Activated CD8-positive, alpha-beta T cell treated with anti-CD3 and anti-CD28 coated beads for 36 hours (primary cell): ENCODE measurements at regions not wholly inside any gene's neighbourhood (a gene's known extent, or its start where the extent isn't known, plus 50 kb on each side); places are given as distances from the start of the nearest gene placed in this dataset.

Source experiments
- ATAC-seq: fragments of 200-7000 bp; cut with Tn5 transposase; one replicate; pipeline ENCODE4 v1.10.0; 2021; ENCODE audit warnings: mild to moderate bottlenecking, moderate library complexity
- CTCF ChIA-PET: fragments of 350-600 bp; sonication (Branson Sonifier 250); formaldehyde crosslinking; loops from one replicate; lab custom pipeline; 2021; ENCODE audit warnings: antibody characterized with exemption; lab: Charles Lee
- POLR2A ChIA-PET: fragments of 350-600 bp; sonication (Branson Sonifier 250); formaldehyde crosslinking; loops from one replicate; lab custom pipeline; 2021; ENCODE audit warnings: antibody characterized with exemption; lab: Charles Lee
- DNase-seq: peaks from one replicate; pipeline ENCODE4 v3.0.0-alpha.2; 2020
- H3K27ac Mint-ChIP-seq: one replicate; pipeline ENCODE4 v1.8.0; 2021; ENCODE audit warnings: mild to moderate bottlenecking, mixed read lengths
- H3K27me3 Mint-ChIP-seq: one replicate; pipeline ENCODE4 v1.8.0; 2021; ENCODE audit warnings: mixed read lengths
- H3K36me3 Mint-ChIP-seq: one replicate; pipeline ENCODE4 v1.8.0; 2021; ENCODE audit warnings: low read depth, mixed read lengths
- H3K4me1 Mint-ChIP-seq: one replicate; pipeline ENCODE4 v1.8.0; 2021; ENCODE audit warnings: low read depth, mixed read lengths
- H3K4me3 Mint-ChIP-seq: one replicate; pipeline ENCODE4 v1.8.0; 2021; ENCODE audit warnings: mild to moderate bottlenecking, moderate library complexity, mixed read lengths
- H3K9me3 Mint-ChIP-seq: one replicate; pipeline ENCODE4 v1.8.0; 2021; ENCODE audit warnings: mixed read lengths
- CTCF ChIP-seq: fragments of 200-600 bp; IDR thresholded peaks from one replicate; pipeline ENCODE4 v1.8.0; 2022; ENCODE audit warnings: antibody characterized with exemption, mild to moderate bottlenecking
- intact Hi-C: fragments of 100-400 bp; cut with micrococcal nuclease; formaldehyde crosslinking; loops from one replicate; pipeline ENCODE4 v1.10.0; 2022

DNA sequence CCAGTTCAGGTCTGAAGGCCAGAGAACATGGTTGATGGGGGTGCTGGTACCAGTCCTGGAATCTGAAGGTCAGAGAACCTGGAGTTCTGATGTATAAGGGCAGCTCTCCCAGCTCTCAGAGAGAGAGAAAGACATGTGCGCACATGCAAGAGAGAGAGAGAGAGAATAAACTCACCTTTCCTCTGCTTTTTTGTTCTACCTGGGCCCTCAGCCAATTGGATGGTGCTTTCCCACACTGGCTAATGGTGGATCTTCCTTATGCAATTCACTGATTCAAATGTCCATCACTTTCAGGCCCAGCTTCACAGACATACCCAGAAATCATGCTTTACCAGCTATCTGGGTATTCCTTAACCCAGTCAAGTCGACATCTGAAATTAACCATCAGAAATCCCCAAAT lies 377.7 kb upstream of the MEX3C start:
- POLR2A ChIA-PET = no interaction called here
- no peak for DNase-seq
- no peak overlapping the region for H3K4me3 Mint-ChIP-seq
- ATAC-seq = no peak
- H3K4me1 Mint-ChIP-seq = no peaks in the 10 kb centered on the region
- no peaks in the 10 kb centered on the region for H3K36me3 Mint-ChIP-seq
- intact Hi-C loops = no loop called here
- peaks cover 3% of the 10 kb centered on the region for H3K9me3 Mint-ChIP-seq
- CTCF ChIA-PET = no interaction called here
- no peak for TF ChIP-seq CTCF
- peaks cover 7% of the 10 kb centered on the region for H3K27me3 Mint-ChIP-seq
- H3K27ac Mint-ChIP-seq = no peak overlapping the region

- H3K27ac Mint-ChIP-seq = no peak overlapping the region
- TF ChIP-seq CTCF = no peak
- H3K4me3 Mint-ChIP-seq = no peak overlapping the region
- DNase-seq = no peak
- CTCF ChIA-PET = no interaction called here
- intact Hi-C loops = no loop called here
- ATAC-seq = no peak
- POLR2A ChIA-PET = no interaction called here
- H3K9me3 Mint-ChIP-seq = peaks cover 3% of the 10 kb centered on the region
- peaks cover 7% of the 10 kb centered on the region for H3K27me3 Mint-ChIP-seq
- no peaks in the 10 kb centered on the region for H3K36me3 Mint-ChIP-seq
- H3K4me1 Mint-ChIP-seq = no peaks in the 10 kb centered on the region
Measured at GRCh38 chr18:51578406-51578980, 381.0 kb upstream of the MEX3C start.

GRCh38 chr18:51580580-51580979 lies 383.1 kb upstream of the MEX3C start:
- Mint-ChIP-seq H3K36me3 (no peaks in the 10 kb centered on the region), H3K9me3 (peaks cover 3% of the 10 kb centered on the region), H3K27ac (no peak overlapping the region), H3K4me1 (no peaks in the 10 kb centered on the region), H3K4me3 (no peak overlapping the region), H3K27me3 (peaks cover 1% of the 10 kb centered on the region)
- TF ChIP-seq CTCF = no peak
- CTCF ChIA-PET = no interaction called here
- POLR2A ChIA-PET = no interaction called here
- no peak for DNase-seq
- intact Hi-C loops = no loop called here
- ATAC-seq = no peak

DNA sequence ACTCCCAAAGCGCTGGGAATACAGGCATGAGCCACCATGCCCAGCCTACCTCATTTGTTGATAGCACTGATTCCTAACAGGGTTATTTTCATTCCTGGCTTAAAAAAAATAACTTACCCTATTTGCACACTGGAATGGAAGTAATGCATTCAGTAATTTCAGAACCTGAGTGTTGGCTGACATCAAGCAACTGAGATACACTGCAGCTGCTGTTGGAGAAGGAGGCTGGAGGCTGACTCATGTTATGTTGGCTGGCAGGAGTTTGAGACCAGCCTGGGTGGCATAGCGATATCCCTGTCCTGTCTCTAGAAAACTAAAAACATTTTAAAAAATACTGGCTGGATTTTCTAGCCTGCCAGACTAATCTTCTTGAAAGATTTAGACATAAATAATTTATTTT lies 385.1 kb upstream of the MEX3C start:
- H3K9me3 Mint-ChIP-seq = peaks cover 3% of the 10 kb centered on the region
- ChIA-PET CTCF (no interaction called here), POLR2A (no interaction called here)
- no peaks in the 10 kb centered on the region for H3K36me3 Mint-ChIP-seq
- no peak for TF ChIP-seq CTCF
- no peak overlapping the region for H3K27ac Mint-ChIP-seq
- intact Hi-C loops = no loop called here
- ATAC-seq = no peak
- no peak overlapping the region for H3K4me3 Mint-ChIP-seq
- no peak for DNase-seq
- peaks cover 1% of the 10 kb centered on the region for H3K27me3 Mint-ChIP-seq
- no peaks in the 10 kb centered on the region for H3K4me1 Mint-ChIP-seq

GRCh38 chr18:51588616-51589015 lies 391.1 kb upstream of the MEX3C start:
- Mint-ChIP-seq H3K27me3 (peaks cover 8% of the 10 kb centered on the region), H3K4me1 (no peaks in the 10 kb centered on the region), H3K4me3 (no peak overlapping the region), H3K9me3 (no peaks in the 10 kb centered on the region), H3K27ac (no peak overlapping the region), H3K36me3 (no peaks in the 10 kb centered on the region)
- ChIA-PET POLR2A (no interaction called here), CTCF (no interaction called here)
- intact Hi-C loops = no loop called here
- no peak for TF ChIP-seq CTCF
- DNase-seq = no peak
- no peak for ATAC-seq
